Hepatic stellate cell (primary cell): ENCODE measurements at regions not wholly inside any gene's neighbourhood (a gene's known extent, or its start where the extent isn't known, plus 50 kb on each side); places are given as distances from the start of the nearest gene placed in this dataset.
A peak's percentile ranks its signal among the peaks of the same experiment; 100 is the strongest.
"Not testable (repeated sequence)": the region's sequence is repeated elsewhere in the genome, so short reads cannot be mapped to it uniquely, and the experiment has no call there.

Source experiments
- DNase-seq: peaks from one replicate; pipeline ENCODE4 v3.0.0; 2011; ENCODE audit warnings: low spot score

- no peak for DNase-seq
Observed at GRCh38 chr4:95779447-95779846, 60.4 kb upstream of the PDHA2 start.

GRCh38 chr4:95778666-95779065 is 61.2 kb upstream of the PDHA2 start:
- no peak for DNase-seq

GRCh38 chr4:95770605-95771004 is 69.3 kb upstream of the PDHA2 start:
- DNase-seq, result not testable (repeated sequence)

GRCh38 chr4:95764961-95765360 is 74.9 kb upstream of the PDHA2 start:
- DNase-seq, result no peak

- no peak for DNase-seq
Observed at GRCh38 chr4:95761871-95762270, 78.0 kb upstream of the PDHA2 start.

- peak; percentile 2 for DNase-seq
Observed at GRCh38 chr4:95761426-95761825, 78.5 kb upstream of the PDHA2 start.

- DNase-seq, result not testable (repeated sequence)
Observed at GRCh38 chr4:95760646-95761045, 79.2 kb upstream of the PDHA2 start.

GRCh38 chr4:95758001-95758400 is 81.9 kb upstream of the PDHA2 start:
- no peak for DNase-seq

- DNase-seq, result no peak
Observed at GRCh38 chr4:95754667-95755066, 85.2 kb upstream of the PDHA2 start.

- no peak for DNase-seq
Observed at GRCh38 chr4:95749204-95749603, 90.7 kb upstream of the PDHA2 start.

- no peak for DNase-seq
Observed at GRCh38 chr4:95742872-95743271, 97.0 kb upstream of the PDHA2 start.

- DNase-seq, result no peak
Observed at GRCh38 chr4:95742179-95742578, 97.7 kb upstream of the PDHA2 start.

GRCh38 chr4:95732061-95732460 is 107.8 kb upstream of the PDHA2 start:
- no peak for DNase-seq

GRCh38 chr4:95729596-95729995 is 110.3 kb upstream of the PDHA2 start:
- DNase-seq, result no peak

- no peak for DNase-seq
Observed at GRCh38 chr4:95728145-95728544, 111.7 kb upstream of the PDHA2 start.

GRCh38 chr4:95715830-95716229 is 124.1 kb upstream of the PDHA2 start:
- DNase-seq, result no peak

GRCh38 chr4:95714571-95714970 is 125.3 kb upstream of the PDHA2 start:
- DNase-seq, result no peak

- DNase-seq, result no peak
Observed at GRCh38 chr4:95705323-95705722, 134.6 kb upstream of the PDHA2 start.

- no peak for DNase-seq
Observed at GRCh38 chr4:95701500-95702170, 138.3 kb upstream of the PDHA2 start.

GRCh38 chr4:95694411-95694810 is 145.5 kb upstream of the PDHA2 start:
- no peak for DNase-seq

GRCh38 chr4:95693594-95693993 is 144.8 kb upstream of the UNC5C start:
- no peak for DNase-seq

- no peak for DNase-seq
Observed at GRCh38 chr4:95676190-95676589, 127.4 kb upstream of the UNC5C start.

GRCh38 chr4:95675623-95676022 is 126.8 kb upstream of the UNC5C start:
- DNase-seq, result no peak

GRCh38 chr4:95674521-95674981 is 125.8 kb upstream of the UNC5C start:
- DNase-seq, result no peak
